Thyroid gland (tissue), 4 donors: ENCODE measurements at regions not wholly inside any gene's neighbourhood (a gene's known extent, or its start where the extent isn't known, plus 50 kb on each side); places are given as distances from the start of the nearest gene placed in this dataset.

Source experiments
- CTCF ChIP-seq, 6 experiments: fragments of 200-600 bp in 3 of 6; fragments of 450-650 bp in 3 of 6; sonication (generic) in 3 of 6; IDR thresholded peaks; one replicate each; pipeline ENCODE4 v1.5.1; 2016 to 2019; ENCODE audit warnings: antibody characterized with exemption in 6 of 6, mild to moderate bottlenecking in 2 of 6, inconsistent platforms in 1 of 6, moderate library complexity in 1 of 6
- POLR2A ChIP-seq, 2 donors: fragments of 450-650 bp; IDR thresholded peaks; one replicate each; pipeline ENCODE4 v1.6.1; 2017; ENCODE audit warnings: antibody characterized with exemption in 2 of 2, mild to moderate bottlenecking in 2 of 2, moderate library complexity in 1 of 2

- TF ChIP-seq CTCF (IDR thresholded peaks at IDR 0.05), result no peak
- TF ChIP-seq POLR2A (IDR thresholded peaks at IDR 0.05), result no peak
Observed at GRCh38 chr3:144822671-144823070, 851.0 kb downstream of the DIPK2A start.
